Islet precursor cell (in vitro differentiated cells): ENCODE measurements at regions not wholly inside any gene's neighbourhood (a gene's known extent, or its start where the extent isn't known, plus 50 kb on each side); places are given as distances from the start of the nearest gene placed in this dataset.
"Not testable (repeated sequence)": the region's sequence is repeated elsewhere in the genome, so short reads cannot be mapped to it uniquely, and the experiment has no call there.

Experiments used
- DNase-seq: peaks from one replicate; pipeline ENCODE4 v3.0.0-alpha.2; 2018

DNA sequence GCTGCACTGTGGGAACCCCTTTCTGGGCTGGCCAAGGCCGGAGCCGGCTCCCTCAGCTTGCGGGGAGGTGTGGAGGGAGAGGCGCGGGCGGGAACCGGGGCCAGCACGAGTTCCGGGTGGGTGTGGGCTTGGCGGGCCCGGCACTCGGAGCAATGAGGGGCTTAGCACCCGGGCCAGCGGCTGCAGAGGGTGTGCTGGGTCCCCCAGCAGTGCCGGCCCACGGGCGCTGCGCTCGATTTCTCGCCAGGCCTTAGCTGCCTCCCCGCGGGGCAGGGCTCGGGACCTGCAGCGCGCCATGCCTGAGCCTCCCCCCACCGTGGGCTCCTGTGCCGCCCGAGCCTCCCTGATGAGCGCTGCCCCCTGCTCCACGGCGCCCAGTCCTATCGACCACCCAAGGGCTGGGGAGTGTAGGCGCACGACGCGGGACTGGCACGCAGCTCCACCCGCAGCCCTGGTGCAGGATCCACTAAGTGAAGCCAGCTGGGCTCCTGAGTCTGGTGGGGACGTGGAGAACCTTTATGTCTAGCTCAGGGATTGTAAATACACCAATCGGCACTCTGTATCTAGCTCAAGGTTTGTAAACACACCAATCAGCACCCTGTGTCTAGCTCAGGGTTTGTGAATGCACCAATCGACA lies 180.8 kb upstream of the OTX2 start:
- DNase-seq: not testable (repeated sequence)

DNA sequence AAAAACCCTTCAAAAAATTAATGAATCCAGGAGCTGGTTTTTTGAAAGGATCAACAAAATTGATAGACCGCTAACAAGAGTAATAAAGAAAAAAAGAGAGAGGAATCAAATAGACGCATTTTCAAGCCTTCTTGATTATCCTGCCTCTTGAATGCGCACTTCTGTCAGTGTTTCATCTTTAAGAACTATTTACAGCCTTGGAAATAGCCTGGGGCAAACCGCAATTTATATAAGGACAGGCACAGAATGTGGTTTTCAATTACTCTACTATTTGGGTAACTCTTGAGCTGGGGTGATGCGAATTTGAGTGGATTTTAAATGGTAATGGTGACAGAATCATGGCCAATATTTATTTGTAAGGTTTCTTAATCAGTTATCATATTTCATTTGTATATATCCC lies 179.1 kb upstream of the OTX2 start:
- no peak for DNase-seq

DNA sequence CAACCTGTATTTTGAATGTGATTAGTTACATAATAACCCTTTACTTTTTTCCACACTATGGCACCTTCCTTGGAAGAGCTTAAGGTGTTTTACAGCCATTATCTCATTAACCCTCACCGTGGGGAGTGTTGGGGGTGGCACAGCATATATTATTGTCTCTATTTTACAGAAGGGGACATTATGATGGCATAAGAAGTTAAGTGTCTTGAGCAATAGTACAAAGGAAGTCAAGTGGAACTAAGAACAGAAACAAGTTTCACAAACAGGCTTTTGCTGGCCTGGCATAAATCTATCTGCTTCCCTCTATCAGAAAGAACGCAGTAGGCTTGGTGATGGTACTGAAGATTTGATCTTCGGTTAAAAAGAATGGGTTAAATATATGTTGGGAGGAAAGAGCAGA lies 169.7 kb upstream of the OTX2 start:
- DNase-seq: no peak

DNA sequence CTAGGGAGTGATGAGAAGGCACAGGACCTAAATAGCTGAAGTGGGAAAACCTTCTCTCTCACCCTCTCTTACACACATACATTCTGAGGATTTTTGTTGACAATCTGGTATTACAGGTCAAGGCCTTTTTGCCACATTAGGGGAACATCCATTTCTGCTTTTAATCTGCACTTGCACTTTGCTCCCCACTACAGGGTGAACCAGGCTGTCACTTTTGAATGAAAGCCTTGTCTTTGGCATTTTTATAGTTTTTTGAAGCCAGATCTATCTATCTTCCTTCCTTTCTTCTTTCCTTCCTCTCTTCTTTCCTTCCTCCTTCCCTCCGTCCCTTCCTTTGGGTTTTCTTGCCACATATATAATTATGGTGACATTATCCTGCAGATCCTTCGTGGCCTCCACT lies 165.9 kb upstream of the OTX2 start:
- DNase-seq: no peak

DNA sequence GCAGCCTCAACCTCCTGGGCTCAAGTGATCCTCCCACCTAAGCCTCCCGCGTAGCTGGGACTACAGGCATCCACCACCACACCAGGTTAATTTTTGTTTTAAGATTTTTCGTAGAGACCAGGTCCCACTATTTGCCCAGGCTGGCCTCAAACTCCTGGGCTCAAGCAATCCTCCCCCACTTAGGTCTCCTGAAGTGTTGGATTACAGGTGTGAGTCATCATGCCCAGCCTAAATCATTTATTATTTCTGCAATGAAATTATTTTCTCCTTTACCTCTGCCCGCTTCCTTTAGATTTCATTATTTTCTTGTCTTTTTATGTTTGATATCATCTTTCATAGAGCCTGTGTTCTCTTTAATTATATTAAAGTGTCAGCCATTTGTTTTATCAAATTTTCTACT lies 165.2 kb upstream of the OTX2 start:
- no peak for DNase-seq

DNA sequence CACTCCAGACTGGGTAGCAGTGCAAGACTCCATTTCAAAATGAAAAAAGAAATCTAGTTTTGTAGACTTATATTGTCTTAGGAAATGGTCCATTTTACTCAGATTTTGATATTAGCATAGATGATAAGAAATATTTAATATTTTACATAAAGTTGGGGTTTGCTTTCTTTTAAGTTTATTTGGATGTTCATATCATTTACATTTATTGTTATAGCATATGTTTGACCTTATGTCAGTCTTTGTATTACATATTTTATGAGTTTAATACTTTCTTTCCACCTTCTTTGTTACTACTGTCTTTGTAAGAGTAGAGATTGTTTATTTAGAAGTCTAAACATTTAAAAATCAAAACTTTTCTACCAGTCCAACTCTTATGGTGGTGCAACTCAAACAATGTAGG lies 162.7 kb upstream of the OTX2 start:
- no peak for DNase-seq

DNA sequence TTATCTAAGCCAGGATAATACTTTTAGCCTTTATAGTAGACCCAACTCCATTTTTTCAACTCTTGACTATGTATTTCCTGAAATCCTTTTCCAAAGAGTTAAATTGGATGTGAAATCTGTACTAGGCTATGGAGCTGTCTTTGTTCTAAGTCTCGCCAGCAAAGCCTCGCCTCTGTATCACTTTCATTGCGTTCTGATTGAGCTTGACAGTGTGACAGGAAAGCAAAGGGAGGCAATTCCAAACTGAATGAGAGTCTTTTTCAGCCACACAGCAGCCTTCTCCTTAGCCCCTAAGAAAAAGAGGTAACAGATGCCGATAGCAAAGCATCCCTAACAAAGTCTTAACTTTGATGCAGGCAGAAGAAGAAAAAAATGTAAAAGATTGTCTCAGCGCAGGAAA lies 154.6 kb upstream of the OTX2 start:
- no peak for DNase-seq

DNA sequence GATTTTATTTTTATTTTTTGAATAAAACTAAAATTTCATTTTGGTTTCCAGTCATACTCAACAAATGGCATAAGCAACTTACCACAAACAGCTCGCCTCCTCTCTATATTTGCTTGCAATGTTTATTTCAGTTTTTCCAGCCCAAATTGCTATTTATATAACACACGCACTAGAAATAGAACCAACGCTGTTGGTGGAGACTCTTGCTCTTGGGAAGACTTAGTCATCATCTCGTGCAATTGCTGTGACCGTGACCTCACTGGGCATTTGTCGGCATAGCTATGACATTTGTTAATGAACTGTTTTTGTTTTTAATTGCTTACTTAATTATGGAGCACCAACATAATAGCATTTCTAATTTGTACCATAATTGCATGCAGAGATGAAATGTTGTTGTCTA lies 153.1 kb upstream of the OTX2 start:
- DNase-seq: no peak

DNA sequence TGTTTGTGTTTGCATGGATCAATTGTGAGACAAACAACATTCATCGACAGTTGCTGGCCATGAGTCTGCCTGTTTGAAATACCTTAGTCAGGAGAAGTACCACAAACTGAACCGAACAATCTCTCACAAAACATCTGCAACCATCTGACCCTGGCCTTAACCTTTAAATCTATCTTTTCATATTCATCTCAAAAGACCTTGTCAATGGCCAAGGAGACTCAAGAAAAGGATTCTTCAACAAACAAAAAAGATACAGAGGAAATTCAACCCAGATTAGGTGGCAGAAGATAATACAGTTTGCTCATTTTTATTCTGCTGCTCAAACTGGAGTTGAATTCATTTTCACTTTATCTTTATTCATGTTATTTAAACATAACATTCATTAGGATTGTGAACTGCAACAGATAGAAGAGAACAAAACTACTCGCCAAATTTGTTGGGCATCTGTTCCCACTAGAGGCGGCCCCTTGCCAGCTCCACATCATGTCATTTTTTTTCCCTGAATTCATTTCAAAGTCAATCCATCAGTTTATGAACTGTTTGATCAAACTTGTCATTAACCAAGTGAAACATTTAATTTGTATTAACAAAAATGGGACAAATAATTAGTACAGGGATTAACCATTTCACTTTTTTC lies 152.3 kb upstream of the OTX2 start:
- no peak for DNase-seq

DNA sequence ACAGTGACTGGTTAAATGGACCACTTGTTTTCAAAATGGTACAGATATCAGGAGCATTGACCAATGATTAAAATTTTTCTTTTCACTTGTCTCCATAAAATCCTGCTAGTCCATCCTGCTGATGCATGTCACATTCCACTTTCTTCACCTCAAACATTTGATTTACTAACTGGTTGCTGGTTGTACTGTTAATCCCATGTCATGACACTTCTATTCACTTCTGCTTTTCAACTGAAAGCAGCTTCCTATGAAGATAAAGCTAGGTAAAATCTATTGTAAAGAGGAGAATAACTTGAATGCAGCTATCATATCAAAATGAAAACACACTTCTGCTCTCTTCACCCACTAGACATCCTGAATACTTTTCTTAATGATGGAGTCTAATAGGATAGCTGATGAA lies 149.6 kb upstream of the OTX2 start:
- DNase-seq: no peak

DNA sequence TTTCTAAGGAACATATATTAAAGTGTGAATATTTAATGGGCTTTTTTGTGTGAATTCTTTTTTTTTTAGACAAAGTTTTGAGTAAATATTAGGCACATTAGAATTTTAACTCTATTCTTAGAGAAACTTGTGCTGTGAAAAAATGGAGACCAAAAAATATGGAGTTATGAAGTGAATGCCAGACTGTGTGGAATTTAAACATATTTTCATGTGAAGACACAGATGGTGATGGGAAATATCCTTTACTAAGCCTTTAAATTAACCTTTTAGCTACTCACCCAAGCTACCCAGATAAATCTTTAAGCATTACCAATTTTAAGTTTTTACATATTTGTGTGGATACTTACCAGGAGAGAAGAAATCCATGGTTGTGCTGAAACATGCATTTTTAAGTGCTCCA lies 148.8 kb upstream of the OTX2 start:
- DNase-seq: no peak

DNA sequence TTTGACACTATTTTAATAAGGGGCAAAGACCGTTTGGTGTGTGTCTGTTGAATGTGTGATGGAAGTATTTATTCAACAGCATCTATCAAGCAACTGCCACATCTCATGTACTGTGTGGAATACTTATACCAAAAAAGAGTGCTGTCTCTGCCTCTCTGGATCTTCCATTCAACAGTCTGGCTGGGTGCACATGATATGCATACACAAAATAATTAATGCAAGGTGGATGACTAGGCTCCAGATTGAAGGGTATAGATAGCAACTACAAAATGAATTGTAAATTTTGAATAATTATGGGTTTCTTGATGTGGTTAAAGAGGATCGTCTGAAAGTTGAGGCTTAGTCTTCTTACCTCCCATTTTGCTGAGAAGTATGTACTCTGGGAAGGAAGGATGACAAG lies 145.9 kb upstream of the OTX2 start:
- DNase-seq: no peak

DNA sequence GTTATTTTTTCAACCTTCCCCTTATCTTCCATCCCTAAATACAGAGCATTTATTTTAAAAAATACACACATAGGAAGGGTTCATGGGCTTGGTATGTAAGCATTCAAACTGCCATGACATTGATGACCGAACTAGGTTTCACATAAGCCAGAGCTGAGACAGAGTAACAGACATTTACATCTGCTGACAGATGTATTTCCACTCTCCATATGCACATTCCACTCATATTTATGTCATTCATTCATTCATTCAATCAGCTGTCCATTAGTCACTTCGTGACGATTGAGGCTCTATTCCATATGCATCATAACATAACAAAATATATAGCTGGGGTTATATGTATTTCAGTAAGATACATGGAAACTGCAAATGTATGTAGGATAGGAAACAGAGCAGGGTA lies 145.5 kb upstream of the OTX2 start:
- DNase-seq: no peak

DNA sequence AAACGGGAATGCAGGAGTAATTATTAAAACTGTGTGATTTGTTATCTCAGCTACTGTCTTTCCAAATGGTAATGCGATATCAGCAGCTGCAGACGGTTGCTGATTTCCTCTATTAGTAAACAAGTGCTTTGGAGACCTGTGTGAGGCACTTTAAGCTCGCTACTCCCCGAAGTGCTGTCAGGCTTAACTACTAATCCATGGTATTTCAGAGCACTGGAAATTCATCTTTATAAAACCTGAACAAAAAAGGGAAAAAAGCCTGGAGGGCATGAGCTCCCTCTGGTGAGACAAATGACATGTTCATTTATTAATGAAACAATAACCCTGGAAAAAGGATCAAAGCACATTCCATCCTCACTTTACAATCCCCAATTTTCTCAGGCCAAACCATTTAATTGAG lies 143.6 kb upstream of the OTX2 start:
- DNase-seq: no peak

DNA sequence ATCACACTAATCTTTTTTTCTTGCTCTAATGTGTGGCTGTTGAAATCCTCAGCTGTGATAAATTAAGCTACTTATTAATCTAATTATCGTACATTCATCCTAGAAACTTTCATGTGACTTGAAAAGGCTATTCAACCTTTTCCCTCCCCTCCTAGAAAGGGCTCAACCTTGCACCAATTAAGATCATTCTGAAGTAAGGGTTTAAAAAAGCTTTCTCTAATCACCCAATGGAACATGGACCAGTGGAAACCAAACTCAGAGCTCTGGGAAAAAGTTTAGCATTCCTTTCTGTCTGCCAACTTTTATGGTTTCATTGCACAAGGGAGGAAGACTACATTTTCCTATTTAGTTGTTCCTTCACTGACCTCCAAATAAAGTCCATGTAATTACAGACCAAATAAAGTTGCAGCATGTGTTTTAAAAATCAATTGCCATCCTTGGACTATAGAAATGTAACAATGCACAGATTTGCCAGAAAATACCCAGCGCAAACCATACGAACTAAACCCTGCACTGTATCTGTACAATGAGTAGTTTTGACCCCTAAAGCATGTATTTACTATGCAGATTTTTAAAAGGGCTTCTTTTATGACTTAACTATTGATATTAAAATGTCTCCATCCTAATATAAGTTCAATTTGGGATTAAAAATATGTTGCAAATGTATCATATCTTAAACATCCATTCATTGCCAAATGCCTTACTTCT lies 142.6 kb upstream of the OTX2 start:
- DNase-seq: no peak

DNA sequence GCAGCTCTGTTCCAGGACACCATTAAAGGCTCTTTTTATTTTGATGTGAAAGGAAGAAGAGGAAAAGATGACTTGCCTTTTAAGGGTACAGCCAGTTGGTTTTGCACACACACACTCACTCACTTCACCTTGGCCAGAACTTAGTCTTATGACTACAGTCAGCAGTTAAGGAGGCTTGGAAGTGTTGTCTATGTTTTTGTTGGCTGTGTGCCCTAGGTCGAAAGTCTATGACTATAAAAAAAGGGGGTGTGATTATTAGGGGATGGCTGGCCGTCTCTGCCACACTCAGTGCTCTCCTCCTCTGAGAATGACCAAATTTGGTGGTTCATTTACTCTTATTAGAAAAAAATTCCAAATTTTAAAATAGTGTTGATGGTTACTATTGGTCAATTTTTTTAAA lies 139.5 kb upstream of the OTX2 start:
- DNase-seq: no peak

DNA sequence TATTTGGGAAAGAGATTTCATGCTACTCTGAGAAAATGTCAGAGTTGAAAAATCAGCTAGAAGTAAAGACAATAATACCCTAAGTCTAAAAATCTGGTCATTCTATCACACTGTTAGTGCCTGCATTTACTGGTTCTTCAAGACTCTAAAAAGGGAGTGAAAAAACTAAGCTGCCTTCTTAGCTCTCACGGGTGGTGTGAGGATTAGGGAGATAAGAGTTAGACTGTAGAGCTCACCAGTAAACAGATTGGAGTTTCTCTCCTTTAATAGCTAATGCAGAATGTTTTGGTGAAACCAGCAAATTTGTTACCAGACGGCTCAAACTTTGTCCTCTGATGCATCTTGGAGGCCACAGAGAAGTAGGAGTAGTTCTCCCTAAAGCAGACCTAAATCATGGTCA lies 135.0 kb upstream of the OTX2 start:
- DNase-seq: no peak

DNA sequence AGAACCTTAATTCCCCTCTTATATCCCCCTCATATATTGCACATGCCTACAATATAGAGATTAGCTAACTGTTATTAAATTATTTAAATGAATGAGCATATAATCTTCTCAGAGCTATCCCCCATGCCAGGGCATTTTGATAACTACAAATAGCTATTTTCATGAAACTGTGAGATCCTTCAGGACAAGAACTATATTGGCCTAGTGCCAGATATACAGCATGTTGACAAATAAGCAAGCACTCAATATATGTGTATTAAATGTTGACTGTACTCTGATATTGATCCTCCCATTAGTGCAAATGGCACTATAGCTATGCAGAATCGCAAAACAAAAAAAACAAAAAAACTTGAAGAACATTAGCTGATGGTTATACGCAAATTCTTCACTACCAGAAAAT lies 134.1 kb upstream of the OTX2 start:
- DNase-seq: no peak

DNA sequence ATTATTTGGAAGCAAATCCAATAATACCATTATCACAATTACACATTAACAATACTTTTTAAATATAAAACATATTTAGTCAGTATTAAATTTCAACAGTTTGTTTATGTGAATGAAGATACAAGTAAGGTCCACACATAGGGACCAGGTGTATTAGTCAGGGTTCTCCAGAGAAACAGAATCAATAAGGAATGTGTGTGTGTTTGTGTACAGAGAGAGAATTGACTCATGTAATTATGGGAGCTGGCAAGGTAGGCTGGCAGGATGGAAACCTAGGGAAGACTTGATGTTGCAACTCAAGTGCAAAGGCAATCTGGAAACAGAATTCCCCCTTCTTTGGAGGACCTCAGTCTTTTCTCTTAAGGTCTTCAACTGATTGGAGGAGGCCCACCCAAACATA lies 123.2 kb upstream of the OTX2 start:
- DNase-seq: no peak

DNA sequence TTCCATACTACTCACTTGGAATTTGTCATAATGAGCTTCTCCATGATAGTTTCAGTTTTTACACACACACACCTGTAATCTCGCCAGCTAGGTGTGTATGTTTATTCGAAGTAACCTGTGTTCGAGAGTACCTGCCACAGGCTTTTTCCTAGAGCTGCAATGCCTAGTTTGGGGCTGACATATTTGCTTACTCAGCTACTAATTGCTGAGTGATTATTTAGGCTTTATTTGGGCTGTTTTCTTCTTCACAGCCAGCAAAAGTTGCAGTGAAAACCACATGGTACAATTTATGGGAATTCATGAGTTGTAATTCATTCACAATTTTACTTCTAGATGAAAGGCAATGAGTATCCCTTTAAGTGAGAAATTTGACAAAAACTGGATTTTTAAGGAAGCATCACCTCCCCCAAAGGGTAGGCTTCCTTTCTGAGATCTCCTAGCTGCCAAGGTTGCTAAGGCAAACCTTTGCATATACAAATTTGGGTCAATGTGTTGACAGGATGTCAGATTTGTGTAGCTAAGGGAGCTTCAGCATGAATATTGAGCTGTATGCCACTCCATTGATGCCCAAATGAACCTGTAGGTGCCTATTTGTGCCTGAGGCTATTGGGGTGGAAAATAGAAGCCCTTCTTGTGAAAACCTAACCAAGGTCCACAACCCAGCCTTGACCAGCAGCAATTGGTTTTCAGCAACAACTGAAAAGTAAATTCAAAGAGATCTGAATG lies 108.7 kb upstream of the OTX2 start:
- DNase-seq: no peak

DNA sequence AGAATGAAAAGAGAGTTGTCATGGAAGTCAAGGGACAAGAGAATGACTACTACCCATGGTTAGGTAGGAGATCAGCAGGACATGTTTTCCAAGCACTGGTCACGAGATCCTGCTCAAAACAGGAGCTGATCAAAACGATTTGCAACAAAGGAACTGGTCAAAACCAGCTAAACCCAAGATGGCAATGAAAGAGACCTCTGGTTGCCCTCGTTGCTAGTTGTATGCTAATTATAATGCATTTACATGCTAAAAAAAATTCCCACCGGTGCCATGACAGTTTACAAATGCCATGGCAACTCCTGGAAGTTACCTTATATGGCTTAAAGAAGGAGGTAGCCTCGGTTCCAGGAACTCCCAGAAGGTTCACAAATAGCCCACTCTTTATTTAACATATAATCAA lies 95.0 kb upstream of the OTX2 start:
- no peak for DNase-seq

DNA sequence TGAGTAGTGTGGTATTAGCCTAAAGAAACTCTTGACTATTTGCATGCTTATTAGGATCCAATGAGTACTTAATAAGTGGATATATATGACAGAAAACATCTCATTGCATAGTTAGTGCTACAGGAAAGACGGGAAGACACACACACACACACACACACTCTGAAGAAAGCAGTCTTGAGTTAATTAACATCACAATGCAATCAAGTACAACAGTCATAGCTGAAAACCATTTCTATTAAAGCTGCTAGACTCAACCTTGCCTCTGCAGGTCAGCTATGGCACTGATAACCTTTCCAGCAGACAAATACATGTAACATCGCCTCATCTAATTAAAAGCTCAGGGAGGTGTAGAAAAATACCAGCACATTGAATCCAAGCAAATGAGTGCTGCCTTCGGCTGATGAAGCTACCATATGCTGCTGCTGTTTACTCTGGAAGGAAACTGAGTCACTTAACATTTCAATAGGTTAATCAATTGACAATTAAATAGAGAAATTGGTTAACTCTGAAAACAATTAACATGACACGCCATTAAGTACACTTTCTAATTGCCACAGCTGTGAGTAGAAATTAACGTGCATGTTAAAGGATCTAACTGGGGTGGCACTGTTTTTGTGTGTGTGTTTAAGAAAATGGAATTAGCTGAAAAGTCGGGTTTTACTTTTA lies 93.2 kb upstream of the OTX2 start:
- no peak for DNase-seq

DNA sequence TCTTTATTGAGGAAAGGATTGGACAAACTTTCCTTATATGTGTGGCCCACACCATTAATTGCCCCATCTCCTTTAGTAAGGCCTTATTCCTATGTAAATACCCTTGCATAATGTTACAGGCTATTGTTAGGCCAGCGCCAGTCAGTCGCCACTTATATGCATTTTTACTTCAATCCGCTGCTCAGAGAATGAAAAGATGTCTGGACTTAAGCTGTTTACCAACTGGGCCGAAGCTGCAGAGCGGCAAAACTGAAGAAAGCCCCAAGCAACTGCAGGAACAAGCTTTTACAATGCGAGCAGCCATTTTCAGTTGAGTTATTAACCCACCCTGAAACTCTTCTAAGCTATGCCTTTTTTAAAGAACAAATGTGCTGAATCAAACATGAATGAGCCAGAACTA lies 92.1 kb upstream of the OTX2 start:
- no peak for DNase-seq

DNA sequence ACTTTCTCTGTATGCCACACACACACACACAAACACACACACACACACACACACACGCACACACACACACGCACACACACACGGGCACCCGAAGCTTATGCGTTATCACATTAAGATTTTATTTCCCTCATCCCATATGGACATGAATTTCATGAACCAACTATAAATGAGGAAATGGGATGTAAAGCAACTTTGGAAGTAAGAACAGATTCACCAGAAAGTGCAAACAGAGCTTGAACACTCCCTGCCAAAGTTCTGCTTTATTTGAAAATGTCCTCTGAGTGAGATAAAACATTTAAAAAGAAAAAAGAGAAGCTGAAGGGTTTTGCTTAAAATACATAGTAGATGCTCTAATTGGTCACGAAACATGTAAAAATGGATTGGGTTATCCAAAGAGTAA lies 90.4 kb upstream of the OTX2 start:
- no peak for DNase-seq
